NT2/D1 (cell line): ENCODE measurements at regions not wholly inside any gene's neighbourhood (a gene's known extent, or its start where the extent isn't known, plus 50 kb on each side); places are given as distances from the start of the nearest gene placed in this dataset.
"Not testable (repeated sequence)": the region's sequence is repeated elsewhere in the genome, so short reads cannot be mapped to it uniquely, and the experiment has no call there.

Source experiments
- DNase-seq: peaks from one replicate; pipeline ENCODE4 v3.0.0-alpha.2; 2011; ENCODE audit warnings: low read depth, low spot score
- H3K27me3 ChIP-seq: 2 replicates; pipeline ENCODE4 v1.6.0; 2011; ENCODE audit warnings: mild to moderate bottlenecking; ENCODE audit not compliant: insufficient read length, insufficient read depth
- H3K36me3 ChIP-seq: 2 replicates; pipeline ENCODE4 v1.6.1; 2011; ENCODE audit warnings: mild to moderate bottlenecking, low read length, mixed read lengths; ENCODE audit not compliant: insufficient read depth, insufficient read length
- H3K4me1 ChIP-seq: 2 replicates; pipeline ENCODE4 v1.5.1; 2011; ENCODE audit not compliant: insufficient read depth, insufficient read length
- H3K4me3 ChIP-seq: 2 replicates; pipeline ENCODE4 v1.5.1; 2011; ENCODE audit warnings: low read depth; ENCODE audit not compliant: insufficient read length
- H3K9ac ChIP-seq: 2 replicates; pipeline ENCODE4 v1.6.0; 2011; ENCODE audit warnings: low read depth; ENCODE audit not compliant: insufficient read length
- H3K9me3 ChIP-seq: 2 replicates; pipeline ENCODE4 v1.5.1; 2011; ENCODE audit warnings: mild to moderate bottlenecking, low read length; ENCODE audit not compliant: insufficient read depth
- SUZ12 ChIP-seq: IDR thresholded peaks from 2 replicates; pipeline ENCODE4 v1.6.1; 2011; ENCODE audit not compliant: insufficient read length, insufficient read depth; ENCODE audit errors: extremely low read depth
- YY1 ChIP-seq: IDR thresholded peaks from 2 replicates; pipeline ENCODE4 v1.6.1; 2011; ENCODE audit not compliant: insufficient read length, insufficient read depth
- ZNF274 ChIP-seq: IDR thresholded peaks from 2 replicates; pipeline ENCODE4 v1.6.1; 2011; ENCODE audit warnings: mild to moderate bottlenecking, low read depth, low read length

DNA sequence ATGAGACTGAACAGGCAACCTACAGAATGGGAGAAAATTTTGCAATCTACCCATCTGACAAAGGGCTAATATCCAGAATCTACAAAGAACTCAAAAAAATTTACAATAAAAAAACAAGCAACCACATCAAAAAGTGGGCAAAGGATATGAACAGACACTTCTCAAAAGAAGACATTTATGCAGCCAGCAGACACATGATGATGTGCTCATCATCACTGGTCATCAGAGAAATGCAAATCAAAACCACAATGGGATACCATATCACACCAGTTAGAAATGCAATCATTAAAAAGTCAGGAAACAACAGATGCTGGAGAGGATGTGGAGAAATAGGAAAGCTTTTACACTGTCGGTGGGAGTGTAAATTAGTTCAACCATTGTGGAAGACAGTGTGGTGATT is 51.7 kb upstream of the PAXBP1 start:
- DNase-seq, H3K4me3 ChIP-seq, H3K9ac ChIP-seq, H3K9me3 ChIP-seq, H3K36me3 ChIP-seq, H3K27me3 ChIP-seq, H3K4me1 ChIP-seq: not testable (repeated sequence)

DNA sequence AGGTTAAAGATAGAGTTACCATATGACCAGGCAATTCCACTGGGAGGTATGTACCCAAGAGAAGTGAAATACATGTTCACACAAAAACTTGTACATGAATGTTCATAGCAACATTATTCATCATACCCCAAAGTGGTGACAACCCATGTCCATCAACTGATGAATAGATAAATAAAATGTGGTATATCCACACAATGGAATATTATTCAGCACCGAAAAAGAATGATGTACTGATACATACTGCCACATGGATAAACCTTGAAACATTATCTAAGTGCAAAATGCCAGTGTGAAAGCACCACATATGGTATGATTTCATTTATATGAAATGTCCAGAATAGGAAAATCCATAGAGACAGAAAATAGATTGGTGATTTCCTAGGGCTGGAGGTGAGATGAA is 53.4 kb upstream of the PAXBP1 start:
- Histone ChIP-seq H3K4me3 (no peak overlapping the region), H3K9ac (no peak overlapping the region), H3K36me3 (no peaks in the 10 kb centered on the region), H3K27me3 (no peaks in the 10 kb centered on the region), H3K4me1 (no peaks in the 10 kb centered on the region), H3K9me3 (0 out of 2 replicates have a peak, but pooled peaks cover 9% of the 10 kb centered on the region)
- TF ChIP-seq YY1, result no peak
- TF ChIP-seq SUZ12, result no peak
- no peak for TF ChIP-seq ZNF274
- no peak for DNase-seq

DNA sequence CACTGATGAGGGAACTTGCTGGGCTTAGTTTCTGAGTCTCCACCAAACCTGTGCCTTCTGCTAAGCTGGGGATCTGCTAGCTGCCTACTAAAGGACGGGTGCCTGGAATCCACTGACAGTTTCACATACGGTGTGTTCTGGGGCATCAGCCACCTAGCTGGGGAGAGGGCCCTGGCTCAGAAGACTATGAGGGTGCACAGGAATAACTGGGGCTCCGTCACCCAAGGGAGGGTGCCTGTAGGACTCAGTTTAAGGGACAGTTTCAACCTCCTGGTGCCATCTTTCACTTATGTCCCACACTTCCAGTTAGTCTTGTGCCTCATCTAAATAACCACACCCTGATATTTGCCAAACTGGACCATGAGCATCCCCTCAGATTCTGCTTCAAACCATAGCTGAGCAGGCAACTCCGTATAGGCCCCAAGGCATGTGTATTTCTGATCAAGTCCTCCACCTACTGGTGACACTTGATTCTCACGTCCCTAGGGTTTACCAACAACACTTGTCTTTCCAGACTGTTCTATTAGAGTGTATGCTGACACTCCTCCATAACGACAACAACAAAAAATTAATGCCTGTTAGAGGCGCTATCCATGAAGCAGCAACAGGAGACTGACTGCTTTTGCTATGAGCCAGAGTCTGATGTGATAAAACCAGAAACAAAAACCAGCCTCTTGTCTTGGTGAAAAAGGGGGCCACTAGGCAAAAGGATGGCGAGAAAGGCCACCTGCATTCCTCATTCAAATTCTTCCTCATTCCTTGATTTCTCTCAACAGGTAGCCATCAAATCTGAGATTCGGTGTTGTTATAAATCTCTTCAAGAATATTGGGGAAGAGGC is 55.0 kb upstream of the PAXBP1 start:
- Histone ChIP-seq H3K27me3 (no peaks in the 10 kb centered on the region), H3K9me3 (0 out of 2 replicates have a peak, but pooled peaks cover 9% of the 10 kb centered on the region), H3K4me3 (no peak overlapping the region), H3K36me3 (no peaks in the 10 kb centered on the region), H3K4me1 (no peaks in the 10 kb centered on the region), H3K9ac (no peak overlapping the region)
- DNase-seq, result peak; percentile 62
- TF ChIP-seq ZNF274 (no peak), YY1 (no peak), SUZ12 (no peak)

DNA sequence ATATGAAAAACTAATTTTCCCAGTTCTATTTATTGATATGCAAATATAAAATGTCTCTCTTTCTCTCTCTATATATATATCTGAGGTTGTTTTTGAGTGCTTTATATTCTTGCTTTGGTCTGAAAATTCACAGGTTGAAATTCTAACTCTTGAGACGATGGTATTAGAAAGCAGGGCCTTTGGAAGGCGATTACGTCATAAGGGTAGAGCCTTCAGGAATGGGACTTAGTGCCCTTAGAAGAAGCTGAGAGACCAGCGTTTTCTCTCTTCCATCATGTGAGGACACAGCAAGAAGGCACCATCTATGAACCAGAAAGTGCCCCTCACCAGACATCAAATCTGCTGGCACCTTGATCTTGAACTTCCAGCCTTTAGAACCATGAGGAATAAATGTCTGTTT is 57.4 kb upstream of the PAXBP1 start:
- Histone ChIP-seq H3K36me3 (no peaks in the 10 kb centered on the region), H3K4me3 (no peak overlapping the region), H3K4me1 (no peaks in the 10 kb centered on the region), H3K9ac (no peak overlapping the region), H3K9me3 (0 out of 2 replicates have a peak, but pooled peaks cover 9% of the 10 kb centered on the region), H3K27me3 (no peaks in the 10 kb centered on the region)
- TF ChIP-seq YY1 (no peak), ZNF274 (no peak), SUZ12 (no peak)
- DNase-seq, result no peak

GRCh38 chr21:32829504-32829903 is 57.9 kb upstream of the PAXBP1 start:
- H3K27me3 ChIP-seq, result no peaks in the 10 kb centered on the region
- no peak overlapping the region for H3K4me3 ChIP-seq
- no peak for DNase-seq
- no peaks in the 10 kb centered on the region for H3K4me1 ChIP-seq
- TF ChIP-seq SUZ12, result no peak
- TF ChIP-seq YY1, result no peak
- no peak for TF ChIP-seq ZNF274
- no peak overlapping the region for H3K9ac ChIP-seq
- H3K36me3 ChIP-seq, result no peaks in the 10 kb centered on the region
- 0 out of 2 replicates have a peak, but pooled peaks cover 7% of the 10 kb centered on the region for H3K9me3 ChIP-seq

DNA sequence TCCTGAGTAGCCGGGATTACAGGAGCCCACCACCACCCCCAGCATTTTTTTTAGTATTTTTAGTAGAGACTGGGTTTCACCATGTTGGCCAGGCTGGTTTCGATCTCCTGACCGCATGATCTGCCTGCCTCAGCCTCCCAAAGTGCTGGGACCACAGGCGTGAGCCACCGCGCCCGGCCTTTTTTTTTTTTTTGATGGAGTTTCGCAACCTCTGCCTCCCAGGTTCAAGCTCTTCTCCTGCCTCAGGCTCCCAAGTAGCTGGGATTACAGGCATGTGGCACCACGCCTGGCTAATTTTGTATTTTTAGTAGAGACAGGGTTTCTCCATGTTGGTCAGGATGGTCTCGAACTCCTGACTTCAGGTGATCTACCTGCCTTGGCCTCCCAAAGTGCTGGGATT is 60.2 kb upstream of the PAXBP1 start:
- DNase-seq, H3K4me3 ChIP-seq, H3K9ac ChIP-seq, H3K4me1 ChIP-seq, H3K27me3 ChIP-seq, H3K36me3 ChIP-seq, H3K9me3 ChIP-seq: not testable (repeated sequence)

- DNase-seq, result no peak
- H3K9me3 ChIP-seq, result 0 out of 2 replicates have a peak, but pooled peaks cover 4% of the 10 kb centered on the region
- H3K4me3 ChIP-seq, result no peak overlapping the region
- no peaks in the 10 kb centered on the region for H3K4me1 ChIP-seq
- TF ChIP-seq ZNF274 (no peak), SUZ12 (no peak), YY1 (no peak)
- no peak overlapping the region for H3K9ac ChIP-seq
- H3K36me3 ChIP-seq, result no peaks in the 10 kb centered on the region
- H3K27me3 ChIP-seq, result no peaks in the 10 kb centered on the region
Measured at GRCh38 chr21:32834211-32834915, 62.8 kb upstream of the PAXBP1 start.
